Stomach (tissue), 8 donors: ENCODE measurements at regions not wholly inside any gene's neighbourhood (a gene's known extent, or its start where the extent isn't known, plus 50 kb on each side); places are given as distances from the start of the nearest gene placed in this dataset.

Experiments
- DNase-seq, 2 donors: peaks; one replicate each; pipeline versions ENCODE4 v3.0.0 to v3.0.0-alpha.2; 2013 to 2019
- H3K27ac ChIP-seq, 5 donors: fragments of 200-600 bp in 4 of 5; sonication (generic) in 4 of 5; one replicate each; pipeline ENCODE4 v1.5.1; 2013 to 2019; ENCODE audit warnings: mild to moderate bottlenecking in 1 of 5, moderate library complexity in 1 of 5
- H3K27me3 ChIP-seq, 3 donors: fragments of 200-600 bp; sonication (generic); one replicate each; pipeline ENCODE4 v1.5.1; 2017 to 2019; ENCODE audit warnings: mixed run types in 1 of 3
- H3K36me3 ChIP-seq, 4 donors: fragments of 200-600 bp; sonication (generic); 1 replicate in 3 of 4; 2 replicates in 1 of 4; pipeline ENCODE4 v1.5.1; 2016 to 2019
- H3K4me1 ChIP-seq, 4 donors: fragments of 200-600 bp; sonication (generic); one replicate each; pipeline ENCODE4 v1.5.1; 2016 to 2019
- H3K4me3 ChIP-seq, 4 donors: fragments of 200-600 bp; sonication (generic) in 3 of 4; one replicate each; pipeline ENCODE4 v1.5.1; 2016 to 2019; ENCODE audit warnings: mild to moderate bottlenecking in 1 of 4
- H3K9me3 ChIP-seq, 4 donors: fragments of 200-600 bp; sonication (generic); one replicate each; pipeline ENCODE4 v1.5.1; 2016 to 2019
- CTCF ChIP-seq, 7 experiments: fragments of 450-650 bp in 4 of 7; fragments of 200-600 bp in 3 of 7; sonication (generic) in 3 of 7; IDR thresholded peaks; one replicate each; pipeline ENCODE4 v1.5.1; 2016 to 2019; ENCODE audit warnings: antibody characterized with exemption in 7 of 7, control low read depth in 2 of 7, mild to moderate bottlenecking in 1 of 7
- EP300 ChIP-seq: sonication (generic); formaldehyde crosslinking; IDR thresholded peaks from one replicate; pipeline ENCODE4 v1.6.1; 2017; ENCODE audit warnings: antibody characterized with exemption
- POLR2A ChIP-seq, 4 donors: fragments of 450-650 bp; IDR thresholded peaks; one replicate each; pipeline ENCODE4 v1.6.1; 2016; ENCODE audit warnings: antibody characterized with exemption in 4 of 4, control low read depth in 2 of 4, mild to moderate bottlenecking in 1 of 4, moderate library complexity in 1 of 4
- POLR2AphosphoS5 ChIP-seq, 3 donors: sonication (generic); formaldehyde crosslinking; IDR thresholded peaks; one replicate each; pipeline ENCODE4 v1.6.1; 2016; ENCODE audit warnings: antibody characterized with exemption in 3 of 3
- WGBS, 5 donors: extraction: QIAGEN DNeasy Blood & Tissue Kit in 3 of 5; methylation state at CpG; one replicate each; pipeline versions ENCODE4 v1.1.5 to v1.1.7; 2013 to 2018; 5-methylcytosine and 5-hydroxymethylcytosine counted together
- intact Hi-C: fragments of 100-400 bp; cut with DNase I; formaldehyde crosslinking; loops from one replicate; pipeline ENCODE4 v1.15.1; 2023; ENCODE audit warnings: low total_unique reads
- donor health status: healthy with polysubstance abuse.
- donor health status: Bipolar disorder and iron deficiency.
- donor health status: healthy.

- 72 to 100% (median 81%) methylated on average over 2 of the region's 2 CpGs for WGBS, 5 donors
- no peaks in the 10 kb centered on the region for H3K4me1 ChIP-seq
- no peak for DNase-seq
- intact Hi-C loops: no loop called here
- H3K9me3 ChIP-seq: no peaks in the 10 kb centered on the region
- H3K4me3 ChIP-seq: no peak overlapping the region
- TF ChIP-seq EP300 (no peak), POLR2A (IDR thresholded peaks at IDR 0.05) (no peak), POLR2AphosphoS5 (IDR thresholded peaks at IDR 0.05) (no peak), CTCF (IDR thresholded peaks at IDR 0.05) (no peak)
- no peak overlapping the region for H3K27ac ChIP-seq
- H3K27me3 ChIP-seq: no peaks in the 10 kb centered on the region
- no peaks in the 10 kb centered on the region for H3K36me3 ChIP-seq
Measured at GRCh38 chrX:39047174-39047573, 245.9 kb downstream of the MID1IP1 start.

GRCh38 chrX:39049975-39050374 lies 248.7 kb downstream of the MID1IP1 start:
- intact Hi-C loops: no loop called here

DNA sequence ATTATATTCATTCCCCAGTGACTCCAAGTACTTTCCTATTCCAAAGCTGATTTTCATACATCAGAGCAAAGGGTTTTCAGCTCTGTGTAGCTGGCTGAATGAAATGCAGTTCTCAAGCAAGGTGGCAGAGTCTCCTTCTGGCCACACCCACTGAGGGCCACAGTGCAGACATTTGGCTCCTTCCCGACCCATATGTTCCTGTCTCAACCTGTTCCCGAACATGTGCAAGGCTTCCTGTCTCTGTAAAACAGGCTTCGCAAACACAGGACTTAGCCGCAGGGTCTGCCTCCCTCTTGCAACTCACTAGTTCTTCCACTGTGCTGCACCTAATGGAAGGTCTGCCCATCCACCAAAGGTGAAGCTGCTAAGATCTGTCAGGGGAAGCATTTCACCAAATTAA lies 249.2 kb downstream of the MID1IP1 start:
- intact Hi-C loops: no loop called here
- DNase-seq: no peak

More at GRCh38 chrX:39049975-39050374, 248.7 kb downstream of the MID1IP1 start:
- H3K4me1 ChIP-seq: no peaks in the 10 kb centered on the region
- H3K4me3 ChIP-seq: no peak overlapping the region
- no peak for DNase-seq
- WGBS, 5 donors: 55 to 78% (median 70%) methylated on average over 2 of the region's 2 CpGs
- no peaks in the 10 kb centered on the region for H3K9me3 ChIP-seq
- H3K27ac ChIP-seq: no peak overlapping the region
- TF ChIP-seq POLR2A (IDR thresholded peaks at IDR 0.05): no peak
- TF ChIP-seq CTCF (IDR thresholded peaks at IDR 0.05): no peak
- TF ChIP-seq EP300: no peak
- no peak for TF ChIP-seq POLR2AphosphoS5 (IDR thresholded peaks at IDR 0.05)
- no peaks in the 10 kb centered on the region for H3K27me3 ChIP-seq
- H3K36me3 ChIP-seq: no peaks in the 10 kb centered on the region

DNA sequence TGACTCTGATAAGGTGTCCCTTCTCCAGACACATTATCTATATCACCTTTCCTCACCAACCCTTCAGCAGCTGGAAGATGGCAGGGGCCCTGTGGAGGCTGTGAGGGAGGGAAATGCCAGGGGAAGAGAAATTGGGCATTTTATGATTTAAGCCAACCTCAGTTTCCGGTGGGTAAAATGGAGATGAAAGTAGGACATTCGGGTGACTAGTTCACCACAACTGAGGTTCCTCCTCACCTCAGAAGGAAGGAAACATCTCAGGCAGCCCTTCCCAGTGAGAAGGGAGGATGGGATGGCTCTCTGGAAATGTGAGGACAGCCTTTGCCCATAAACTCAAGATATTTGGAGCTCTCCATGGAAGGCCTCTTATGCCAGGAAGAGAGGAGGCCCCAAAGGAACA lies 251.5 kb downstream of the MID1IP1 start:
- Histone ChIP-seq H3K4me3 (no peak overlapping the region), H3K4me1 (no peaks in the 10 kb centered on the region), H3K36me3 (no peaks in the 10 kb centered on the region), H3K27ac (no peak overlapping the region), H3K27me3 (no peaks in the 10 kb centered on the region), H3K9me3 (no peaks in the 10 kb centered on the region)
- intact Hi-C loops: no loop called here
- no peak for DNase-seq
- TF ChIP-seq CTCF (IDR thresholded peaks at IDR 0.05) (no peak), EP300 (no peak), POLR2AphosphoS5 (IDR thresholded peaks at IDR 0.05) (no peak), POLR2A (IDR thresholded peaks at IDR 0.05) (no peak)
- WGBS, 5 donors: 68 to 96% (median 81%) methylated on average over 2 of the region's 2 CpGs

More for the DNA sequence above, 249.2 kb downstream of the MID1IP1 start:
- Histone ChIP-seq H3K4me1 (no peaks in the 10 kb centered on the region), H3K27me3 (no peaks in the 10 kb centered on the region), H3K9me3 (no peaks in the 10 kb centered on the region), H3K4me3 (no peak overlapping the region), H3K36me3 (no peaks in the 10 kb centered on the region), H3K27ac (no peak overlapping the region)
- WGBS, 5 donors: 50 to 78% (median 72%) methylated on average over 1 to 4 of the region's 4 CpGs
- TF ChIP-seq POLR2AphosphoS5 (IDR thresholded peaks at IDR 0.05) (no peak), EP300 (no peak), POLR2A (IDR thresholded peaks at IDR 0.05) (no peak), CTCF (IDR thresholded peaks at IDR 0.05) (no peak)
